ENCODE measurements at regions not wholly inside any gene's neighbourhood (a gene's known extent, or its start where the extent isn't known, plus 50 kb on each side); places are given as distances from the start of the nearest gene placed in this dataset.
"Not testable (repeated sequence)": the region's sequence is repeated elsewhere in the genome, so short reads cannot be mapped to it uniquely, and the experiment has no call there.

- no peak for ATAC-seq
- no peak overlapping the region for H3K4me3 Mint-ChIP-seq
- no peaks in the 10 kb centered on the region for H3K36me3 Mint-ChIP-seq (ENCODE audit: insufficient read depth)
These were observed 822.1 kb upstream of the ADGRL3 start for GRCh38 chr4:60378010-60378409.

GRCh38 chr4:60384516-60384915 lies 815.6 kb upstream of the ADGRL3 start:
- Mint-ChIP-seq H3K9me3 (peaks cover 22% of the 10 kb centered on the region), H3K4me3 (no peak overlapping the region), H3K36me3 (ENCODE audit: insufficient read depth) (no peaks in the 10 kb centered on the region), H3K27me3 (ENCODE audit: low read depth) (no peaks in the 10 kb centered on the region), H3K4me1 (ENCODE audit: low read depth) (no peaks in the 10 kb centered on the region)
- DNase-seq (no peak), ATAC-seq (no peak)

More at GRCh38 chr4:60378010-60378409, 822.1 kb upstream of the ADGRL3 start:
- H3K27me3 Mint-ChIP-seq (ENCODE audit: low read depth) = no peaks in the 10 kb centered on the region
- no peaks in the 10 kb centered on the region for H3K4me1 Mint-ChIP-seq (ENCODE audit: low read depth)
- H3K9me3 Mint-ChIP-seq = peaks cover 6% of the 10 kb centered on the region
- DNase-seq = no peak

GRCh38 chr4:60389633-60390032 lies 810.5 kb upstream of the ADGRL3 start:
- Mint-ChIP-seq H3K4me3 (no peak overlapping the region), H3K36me3 (ENCODE audit: insufficient read depth) (no peaks in the 10 kb centered on the region), H3K4me1 (ENCODE audit: low read depth) (no peaks in the 10 kb centered on the region), H3K27me3 (ENCODE audit: low read depth) (no peaks in the 10 kb centered on the region), H3K9me3 (peaks cover 20% of the 10 kb centered on the region)
- DNase-seq (no peak), ATAC-seq (no peak)

GRCh38 chr4:60396341-60397049 lies 803.6 kb upstream of the ADGRL3 start:
- Mint-ChIP-seq H3K9me3 (peaks cover 21% of the 10 kb centered on the region), H3K4me3 (no peak overlapping the region), H3K36me3 (ENCODE audit: insufficient read depth) (no peaks in the 10 kb centered on the region), H3K4me1 (ENCODE audit: low read depth) (no peaks in the 10 kb centered on the region), H3K27me3 (ENCODE audit: low read depth) (no peaks in the 10 kb centered on the region)
- ATAC-seq = no peak
- DNase-seq = no peak

- DNase-seq = no peak
- no peak for ATAC-seq
- Mint-ChIP-seq H3K4me3 (no peak overlapping the region), H3K36me3 (ENCODE audit: insufficient read depth) (no peaks in the 10 kb centered on the region), H3K27me3 (ENCODE audit: low read depth) (no peaks in the 10 kb centered on the region), H3K4me1 (ENCODE audit: low read depth) (no peaks in the 10 kb centered on the region), H3K9me3 (peaks cover 15% of the 10 kb centered on the region)
These were observed 799.5 kb upstream of the ADGRL3 start for GRCh38 chr4:60400593-60400992.

GRCh38 chr4:60404027-60404426 lies 796.1 kb upstream of the ADGRL3 start:
- ATAC-seq (no peak), DNase-seq (no peak)
- Mint-ChIP-seq H3K9me3 (peaks cover 15% of the 10 kb centered on the region), H3K36me3 (ENCODE audit: insufficient read depth) (no peaks in the 10 kb centered on the region), H3K27me3 (ENCODE audit: low read depth) (no peaks in the 10 kb centered on the region), H3K4me3 (no peak overlapping the region), H3K4me1 (ENCODE audit: low read depth) (no peaks in the 10 kb centered on the region)

GRCh38 chr4:60422439-60422838 lies 777.7 kb upstream of the ADGRL3 start:
- H3K4me3 Mint-ChIP-seq = no peak overlapping the region
- H3K27me3 Mint-ChIP-seq (ENCODE audit: low read depth) = no peaks in the 10 kb centered on the region

GRCh38 chr4:60423573-60424184 lies 776.4 kb upstream of the ADGRL3 start:
- not testable (repeated sequence) for H3K4me3 Mint-ChIP-seq; ATAC-seq; H3K27me3 Mint-ChIP-seq (ENCODE audit: low read depth); H3K36me3 Mint-ChIP-seq (ENCODE audit: insufficient read depth); DNase-seq; H3K4me1 Mint-ChIP-seq (ENCODE audit: low read depth); H3K9me3 Mint-ChIP-seq

More at GRCh38 chr4:60422439-60422838, 777.7 kb upstream of the ADGRL3 start:
- Mint-ChIP-seq H3K9me3 (peaks cover 16% of the 10 kb centered on the region), H3K36me3 (ENCODE audit: insufficient read depth) (no peaks in the 10 kb centered on the region), H3K4me1 (ENCODE audit: low read depth) (no peaks in the 10 kb centered on the region)
- no peak for ATAC-seq
- no peak for DNase-seq

- H3K27me3 Mint-ChIP-seq (ENCODE audit: low read depth) = no peaks in the 10 kb centered on the region
- no peak overlapping the region for H3K4me3 Mint-ChIP-seq
- DNase-seq = no peak
- no peak for ATAC-seq
- H3K4me1 Mint-ChIP-seq (ENCODE audit: low read depth) = no peaks in the 10 kb centered on the region
- H3K9me3 Mint-ChIP-seq = peaks cover 17% of the 10 kb centered on the region
- no peaks in the 10 kb centered on the region for H3K36me3 Mint-ChIP-seq (ENCODE audit: insufficient read depth)
These were observed 767.2 kb upstream of the ADGRL3 start for GRCh38 chr4:60432911-60433310.

GRCh38 chr4:60443068-60443467 lies 757.1 kb upstream of the ADGRL3 start:
- no peak for ATAC-seq
- H3K9me3 Mint-ChIP-seq = peaks cover 30% of the 10 kb centered on the region
- H3K27me3 Mint-ChIP-seq (ENCODE audit: low read depth) = no peaks in the 10 kb centered on the region
- H3K36me3 Mint-ChIP-seq (ENCODE audit: insufficient read depth) = no peaks in the 10 kb centered on the region
- no peaks in the 10 kb centered on the region for H3K4me1 Mint-ChIP-seq (ENCODE audit: low read depth)
- no peak for DNase-seq
- no peak overlapping the region for H3K4me3 Mint-ChIP-seq

- no peaks in the 10 kb centered on the region for H3K36me3 Mint-ChIP-seq (ENCODE audit: insufficient read depth)
These were observed 756.3 kb upstream of the ADGRL3 start for GRCh38 chr4:60443796-60444195.

GRCh38 chr4:60450054-60450453 lies 750.1 kb upstream of the ADGRL3 start:
- Mint-ChIP-seq H3K36me3 (ENCODE audit: insufficient read depth) (no peaks in the 10 kb centered on the region), H3K4me3 (no peak overlapping the region), H3K9me3 (peaks cover 8% of the 10 kb centered on the region), H3K4me1 (ENCODE audit: low read depth) (no peaks in the 10 kb centered on the region), H3K27me3 (ENCODE audit: low read depth) (no peaks in the 10 kb centered on the region)
- no peak for DNase-seq
- no peak for ATAC-seq

More at GRCh38 chr4:60443796-60444195, 756.3 kb upstream of the ADGRL3 start:
- Mint-ChIP-seq H3K4me1 (ENCODE audit: low read depth) (no peaks in the 10 kb centered on the region), H3K9me3 (peaks cover 27% of the 10 kb centered on the region), H3K27me3 (ENCODE audit: low read depth) (no peaks in the 10 kb centered on the region), H3K4me3 (no peak overlapping the region)
- ATAC-seq (no peak), DNase-seq (no peak)

- Mint-ChIP-seq H3K36me3 (ENCODE audit: insufficient read depth) (no peaks in the 10 kb centered on the region), H3K4me3 (no peak overlapping the region), H3K9me3 (peaks cover 9% of the 10 kb centered on the region), H3K27me3 (ENCODE audit: low read depth) (no peaks in the 10 kb centered on the region), H3K4me1 (ENCODE audit: low read depth) (no peaks in the 10 kb centered on the region)
- ATAC-seq = no peak
- DNase-seq = no peak
These were observed 747.9 kb upstream of the ADGRL3 start for GRCh38 chr4:60452266-60452665.

- no peaks in the 10 kb centered on the region for H3K36me3 Mint-ChIP-seq (ENCODE audit: insufficient read depth)
- ATAC-seq = no peak
- peaks cover 18% of the 10 kb centered on the region for H3K9me3 Mint-ChIP-seq
- H3K4me3 Mint-ChIP-seq = no peak overlapping the region
- H3K27me3 Mint-ChIP-seq (ENCODE audit: low read depth) = no peaks in the 10 kb centered on the region
- no peak for DNase-seq
- H3K4me1 Mint-ChIP-seq (ENCODE audit: low read depth) = no peaks in the 10 kb centered on the region
These were observed 744.7 kb upstream of the ADGRL3 start for GRCh38 chr4:60455380-60455779.

GRCh38 chr4:60461551-60461950 lies 738.6 kb upstream of the ADGRL3 start:
- peaks cover 53% of the 10 kb centered on the region for H3K9me3 Mint-ChIP-seq
- ATAC-seq = no peak
- no peaks in the 10 kb centered on the region for H3K4me1 Mint-ChIP-seq (ENCODE audit: low read depth)
- no peaks in the 10 kb centered on the region for H3K36me3 Mint-ChIP-seq (ENCODE audit: insufficient read depth)
- H3K4me3 Mint-ChIP-seq = no peak overlapping the region
- no peak for DNase-seq
- no peaks in the 10 kb centered on the region for H3K27me3 Mint-ChIP-seq (ENCODE audit: low read depth)

All from activated T-cell treated with anti-CD3 and anti-CD28 coated beads, Interleukin-2, amount 50 U/mL, for 4 hours (primary cell).